GM18499 (cell line): ENCODE measurements at regions not wholly inside any gene's neighbourhood (a gene's known extent, or its start where the extent isn't known, plus 50 kb on each side); places are given as distances from the start of the nearest gene placed in this dataset.
"Not testable (repeated sequence)": the region's sequence is repeated elsewhere in the genome, so short reads cannot be mapped to it uniquely, and the experiment has no call there.

ENCODE experiments used
- ATAC-seq: cut with Tn5 transposase; IDR thresholded peaks from one replicate; pipeline ENCODE4 v1.9.1; 2021; ENCODE audit warnings: moderate number of reproducible peaks; ENCODE audit not compliant: insufficient read depth, unreplicated experiment

- no peak for ATAC-seq
Observed at GRCh38 chr21:14903172-14903865, 161.5 kb downstream of the NRIP1 start.

GRCh38 chr21:14901482-14901958 lies 163.3 kb downstream of the NRIP1 start:
- ATAC-seq, result peak; percentile 91

GRCh38 chr21:14900611-14901010 lies 164.2 kb downstream of the NRIP1 start:
- ATAC-seq, result no peak

GRCh38 chr21:14900058-14900457 lies 164.7 kb downstream of the NRIP1 start:
- ATAC-seq, result no peak

GRCh38 chr21:14895792-14896191 lies 169.0 kb downstream of the NRIP1 start:
- ATAC-seq, result no peak

GRCh38 chr21:14890141-14890540 lies 174.7 kb downstream of the NRIP1 start:
- no peak for ATAC-seq

- no peak for ATAC-seq
Observed at GRCh38 chr21:14889080-14889810, 175.6 kb downstream of the NRIP1 start.

- no peak for ATAC-seq
Observed at GRCh38 chr21:14888202-14888601, 176.6 kb downstream of the NRIP1 start.

GRCh38 chr21:14886001-14886400 lies 178.8 kb downstream of the NRIP1 start:
- ATAC-seq, result no peak

GRCh38 chr21:14883351-14883750 lies 181.4 kb downstream of the NRIP1 start:
- ATAC-seq, result no peak

GRCh38 chr21:14882545-14882944 lies 182.3 kb downstream of the NRIP1 start:
- ATAC-seq, result not testable (repeated sequence)

GRCh38 chr21:14881863-14882499 lies 182.8 kb downstream of the NRIP1 start:
- no peak for ATAC-seq

- no peak for ATAC-seq
Observed at GRCh38 chr21:14880922-14881321, 183.9 kb downstream of the NRIP1 start.

GRCh38 chr21:14879458-14879857 lies 185.3 kb downstream of the NRIP1 start:
- no peak for ATAC-seq

- ATAC-seq, result no peak
Observed at GRCh38 chr21:14878971-14879370, 185.8 kb downstream of the NRIP1 start.

- no peak for ATAC-seq
Observed at GRCh38 chr21:14877581-14878228, 187.1 kb downstream of the NRIP1 start.

- ATAC-seq, result no peak
Observed at GRCh38 chr21:14876524-14876840, 188.3 kb downstream of the NRIP1 start.

- peak; percentile 54 for ATAC-seq
Observed at GRCh38 chr21:14875704-14876523, 188.9 kb downstream of the NRIP1 start.

- ATAC-seq, result no peak
Observed at GRCh38 chr21:14875186-14875585, 189.6 kb downstream of the NRIP1 start.

- no peak for ATAC-seq
Observed at GRCh38 chr21:14874379-14874778, 190.4 kb downstream of the NRIP1 start.
